Stomach (tissue), 8 donors: ENCODE measurements at regions not wholly inside any gene's neighbourhood (a gene's known extent, or its start where the extent isn't known, plus 50 kb on each side); places are given as distances from the start of the nearest gene placed in this dataset.

Experiments used
- DNase-seq, 2 donors: peaks; one replicate each; pipeline versions ENCODE4 v3.0.0 to v3.0.0-alpha.2; 2013 to 2019
- H3K27ac ChIP-seq, 5 donors: fragments of 200-600 bp in 4 of 5; sonication (generic) in 4 of 5; one replicate each; pipeline ENCODE4 v1.5.1; 2013 to 2019; ENCODE audit warnings: mild to moderate bottlenecking in 1 of 5, moderate library complexity in 1 of 5
- H3K27me3 ChIP-seq, 3 donors: fragments of 200-600 bp; sonication (generic); one replicate each; pipeline ENCODE4 v1.5.1; 2017 to 2019; ENCODE audit warnings: mixed run types in 1 of 3
- H3K36me3 ChIP-seq, 4 donors: fragments of 200-600 bp; sonication (generic); 1 replicate in 3 of 4; 2 replicates in 1 of 4; pipeline ENCODE4 v1.5.1; 2016 to 2019
- H3K4me1 ChIP-seq, 4 donors: fragments of 200-600 bp; sonication (generic); one replicate each; pipeline ENCODE4 v1.5.1; 2016 to 2019
- H3K4me3 ChIP-seq, 4 donors: fragments of 200-600 bp; sonication (generic) in 3 of 4; one replicate each; pipeline ENCODE4 v1.5.1; 2016 to 2019; ENCODE audit warnings: mild to moderate bottlenecking in 1 of 4
- H3K9me3 ChIP-seq, 4 donors: fragments of 200-600 bp; sonication (generic); one replicate each; pipeline ENCODE4 v1.5.1; 2016 to 2019
- EP300 ChIP-seq: sonication (generic); formaldehyde crosslinking; IDR thresholded peaks from one replicate; pipeline ENCODE4 v1.6.1; 2017; ENCODE audit warnings: antibody characterized with exemption
- POLR2A ChIP-seq, 4 donors: fragments of 450-650 bp; IDR thresholded peaks; one replicate each; pipeline ENCODE4 v1.6.1; 2016; ENCODE audit warnings: antibody characterized with exemption in 4 of 4, control low read depth in 2 of 4, mild to moderate bottlenecking in 1 of 4, moderate library complexity in 1 of 4
- POLR2AphosphoS5 ChIP-seq, 3 donors: sonication (generic); formaldehyde crosslinking; IDR thresholded peaks; one replicate each; pipeline ENCODE4 v1.6.1; 2016; ENCODE audit warnings: antibody characterized with exemption in 3 of 3
- WGBS, 5 donors: extraction: QIAGEN DNeasy Blood & Tissue Kit in 3 of 5; methylation state at CpG; one replicate each; pipeline versions ENCODE4 v1.1.5 to v1.1.7; 2013 to 2018; 5-methylcytosine and 5-hydroxymethylcytosine counted together
- intact Hi-C: fragments of 100-400 bp; cut with DNase I; formaldehyde crosslinking; loops from one replicate; pipeline ENCODE4 v1.15.1; 2023; ENCODE audit warnings: low total_unique reads
- TF ChIP-seq, protein P1 (sequence below), 7 experiments: fragments of 450-650 bp in 4 of 7; fragments of 200-600 bp in 3 of 7; sonication (generic) in 3 of 7; IDR thresholded peaks; one replicate each; pipeline ENCODE4 v1.5.1; 2016 to 2019; ENCODE audit warnings: antibody characterized with exemption in 7 of 7, control low read depth in 2 of 7, mild to moderate bottlenecking in 1 of 7
- donor health status: healthy with polysubstance abuse.
- donor health status: Bipolar disorder and iron deficiency.
- donor health status: healthy.

DNA sequence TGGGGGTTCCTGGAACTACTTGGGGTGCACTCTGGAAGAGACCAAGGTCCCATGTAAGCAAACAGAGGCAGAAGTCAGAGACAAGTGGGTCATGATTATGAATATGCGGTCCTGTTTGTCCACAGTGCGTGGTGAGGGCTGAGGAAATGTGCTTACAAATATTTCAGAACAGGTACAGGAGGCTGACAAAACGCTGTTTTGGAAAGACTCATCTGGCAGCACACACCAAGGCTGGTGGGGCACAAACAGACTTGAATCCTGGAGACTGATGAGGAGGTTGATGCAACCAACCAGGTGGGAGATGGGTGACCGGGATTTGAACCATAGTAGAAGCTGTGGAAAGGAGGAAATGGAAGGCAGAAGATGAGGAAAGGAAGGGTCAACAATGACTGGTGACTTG is 83.8 kb downstream of the ADRB2 start:
- no peaks in the 10 kb centered on the region for H3K36me3 ChIP-seq
- 76 to 90% (median 85%) methylated on average over 4 of the region's 4 CpGs for WGBS, 5 donors
- intact Hi-C loops, result no loop called here
- TF ChIP-seq POLR2AphosphoS5 (IDR thresholded peaks at IDR 0.05) (no peak), EP300 (no peak), POLR2A (IDR thresholded peaks at IDR 0.05) (no peak)
- TF ChIP-seq, protein P1, sequence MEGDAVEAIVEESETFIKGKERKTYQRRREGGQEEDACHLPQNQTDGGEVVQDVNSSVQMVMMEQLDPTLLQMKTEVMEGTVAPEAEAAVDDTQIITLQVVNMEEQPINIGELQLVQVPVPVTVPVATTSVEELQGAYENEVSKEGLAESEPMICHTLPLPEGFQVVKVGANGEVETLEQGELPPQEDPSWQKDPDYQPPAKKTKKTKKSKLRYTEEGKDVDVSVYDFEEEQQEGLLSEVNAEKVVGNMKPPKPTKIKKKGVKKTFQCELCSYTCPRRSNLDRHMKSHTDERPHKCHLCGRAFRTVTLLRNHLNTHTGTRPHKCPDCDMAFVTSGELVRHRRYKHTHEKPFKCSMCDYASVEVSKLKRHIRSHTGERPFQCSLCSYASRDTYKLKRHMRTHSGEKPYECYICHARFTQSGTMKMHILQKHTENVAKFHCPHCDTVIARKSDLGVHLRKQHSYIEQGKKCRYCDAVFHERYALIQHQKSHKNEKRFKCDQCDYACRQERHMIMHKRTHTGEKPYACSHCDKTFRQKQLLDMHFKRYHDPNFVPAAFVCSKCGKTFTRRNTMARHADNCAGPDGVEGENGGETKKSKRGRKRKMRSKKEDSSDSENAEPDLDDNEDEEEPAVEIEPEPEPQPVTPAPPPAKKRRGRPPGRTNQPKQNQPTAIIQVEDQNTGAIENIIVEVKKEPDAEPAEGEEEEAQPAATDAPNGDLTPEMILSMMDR (IDR thresholded peaks at IDR 0.05), result no peak
- peaks cover 22 to 69% (median 45%) of the 10 kb centered on the region in 4 donors for H3K4me1 ChIP-seq
- no peaks in the 10 kb centered on the region for H3K27me3 ChIP-seq
- no peak for DNase-seq
- H3K9me3 ChIP-seq, result no peaks in the 10 kb centered on the region
- H3K27ac ChIP-seq, result peak overlapping the region; percentile 9 to 71 (median 46)
- H3K4me3 ChIP-seq, result no peak overlapping the region

DNA sequence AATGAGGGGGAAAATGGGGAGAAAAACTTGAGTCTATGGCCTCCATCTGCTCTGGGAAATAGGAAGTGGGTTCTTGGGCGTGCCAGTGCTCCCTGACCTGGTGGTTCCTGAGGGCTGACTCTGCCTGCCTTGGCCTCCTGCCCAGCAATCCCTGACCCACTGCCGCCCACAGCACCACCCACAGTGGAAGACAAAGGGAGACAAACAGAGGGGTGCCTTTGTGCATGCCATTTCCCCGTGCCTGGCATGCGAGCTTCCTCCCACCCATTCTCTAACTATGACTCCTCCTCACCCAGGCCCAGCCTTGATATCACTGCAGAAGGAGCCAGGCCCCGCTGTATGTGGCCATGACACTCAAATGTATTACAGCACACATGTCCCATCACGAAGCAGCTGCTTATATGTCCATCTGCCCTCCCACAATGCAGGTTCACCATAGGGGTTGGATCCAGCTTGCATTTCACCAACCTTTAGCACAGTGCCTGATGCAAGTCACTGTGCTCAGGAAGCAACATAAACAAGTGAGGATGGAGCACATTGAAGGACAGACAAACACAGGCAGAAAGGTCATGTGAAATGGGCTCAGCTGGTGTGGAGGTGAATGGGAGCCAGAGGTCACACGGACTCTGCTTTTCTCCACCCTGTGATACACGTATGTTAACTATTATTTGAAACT is 84.4 kb downstream of the ADRB2 start:
- no peaks in the 10 kb centered on the region for H3K9me3 ChIP-seq
- H3K4me3 ChIP-seq, result no peak overlapping the region
- peak overlapping the region; percentile 9 to 71 (median 46) for H3K27ac ChIP-seq
- H3K36me3 ChIP-seq, result no peaks in the 10 kb centered on the region
- peaks cover 22 to 73% (median 46%) of the 10 kb centered on the region in 4 donors for H3K4me1 ChIP-seq
- WGBS, 5 donors, result 46 to 73% (median 55%) methylated on average over 7 to 8 of the region's 8 CpGs
- peak; percentile 64 to 79 for DNase-seq
- H3K27me3 ChIP-seq, result no peaks in the 10 kb centered on the region
- TF ChIP-seq EP300 (no peak), POLR2A (IDR thresholded peaks at IDR 0.05) (no peak), POLR2AphosphoS5 (IDR thresholded peaks at IDR 0.05) (peak in 2 of 3 donors; percentile 53 to 70)
- intact Hi-C loops, result no loop called here

DNA sequence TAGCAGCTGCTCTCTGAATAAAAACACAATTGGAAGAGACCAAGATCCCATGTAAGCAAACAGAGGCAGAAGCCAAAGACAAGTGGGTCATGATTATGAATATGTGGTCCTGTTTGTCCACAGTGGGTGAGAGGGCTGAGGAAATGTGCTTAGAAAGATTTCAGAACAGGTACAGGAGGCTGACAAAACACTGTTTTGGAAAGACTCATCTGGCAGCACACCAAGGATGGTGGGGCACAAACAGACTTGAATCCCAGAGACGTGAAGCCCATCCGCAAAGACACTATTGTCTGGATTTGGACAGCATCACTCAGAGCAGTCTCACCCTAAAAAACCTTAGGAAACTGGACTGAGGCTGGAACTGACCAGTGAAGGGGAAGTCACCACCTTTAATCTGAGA is 85.0 kb downstream of the ADRB2 start:
- intact Hi-C loops, result no loop called here
- Histone ChIP-seq H3K36me3 (no peaks in the 10 kb centered on the region), H3K9me3 (no peaks in the 10 kb centered on the region), H3K4me1 (peaks cover 22 to 77% (median 49%) of the 10 kb centered on the region in 4 donors), H3K27me3 (no peaks in the 10 kb centered on the region), H3K4me3 (no peak overlapping the region), H3K27ac (peak overlapping the region in 2 of 5 donors; percentile 39 to 71)
- no peak for DNase-seq
- WGBS, 5 donors, result 74 to 95% (median 92%) methylated on average over 2 of the region's 2 CpGs
- TF ChIP-seq POLR2A (IDR thresholded peaks at IDR 0.05) (no peak), POLR2AphosphoS5 (IDR thresholded peaks at IDR 0.05) (no peak), EP300 (no peak)
- TF ChIP-seq, protein P1 (IDR thresholded peaks at IDR 0.05), result no peak

DNA sequence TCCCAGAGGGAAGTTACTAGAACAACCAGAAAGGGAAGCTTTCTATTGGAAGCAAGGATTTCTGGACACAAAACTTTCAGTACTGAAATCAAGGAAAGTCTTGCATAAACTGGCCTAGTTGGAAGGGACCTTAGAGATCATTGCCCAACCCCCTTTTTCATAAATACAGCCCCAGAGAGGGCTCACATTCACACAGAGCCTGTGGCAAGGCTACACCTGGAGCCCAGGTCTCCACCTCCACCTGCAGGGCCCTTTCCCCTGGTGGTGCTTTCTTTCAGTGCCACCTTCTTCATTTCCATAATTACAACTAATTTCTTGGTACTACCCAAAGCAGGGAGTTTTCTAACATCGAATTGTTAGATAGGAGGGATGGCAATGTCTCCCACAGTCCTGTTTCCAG is 85.7 kb downstream of the ADRB2 start:
- H3K4me1 ChIP-seq, result peaks cover 22 to 85% (median 50%) of the 10 kb centered on the region in 4 donors
- H3K27me3 ChIP-seq, result no peaks in the 10 kb centered on the region
- no peak overlapping the region for H3K4me3 ChIP-seq
- TF ChIP-seq EP300, result no peak
- H3K36me3 ChIP-seq, result no peaks in the 10 kb centered on the region
- DNase-seq, result no peak
- WGBS, 5 donors, result 56 to 79% (median 72%) methylated on average over 1 of the region's 1 CpG
- peak overlapping the region in 3 of 5 donors; percentile 2 to 81 (median 39) for H3K27ac ChIP-seq
- intact Hi-C loops, result no loop called here
- H3K9me3 ChIP-seq, result no peaks in the 10 kb centered on the region

DNA sequence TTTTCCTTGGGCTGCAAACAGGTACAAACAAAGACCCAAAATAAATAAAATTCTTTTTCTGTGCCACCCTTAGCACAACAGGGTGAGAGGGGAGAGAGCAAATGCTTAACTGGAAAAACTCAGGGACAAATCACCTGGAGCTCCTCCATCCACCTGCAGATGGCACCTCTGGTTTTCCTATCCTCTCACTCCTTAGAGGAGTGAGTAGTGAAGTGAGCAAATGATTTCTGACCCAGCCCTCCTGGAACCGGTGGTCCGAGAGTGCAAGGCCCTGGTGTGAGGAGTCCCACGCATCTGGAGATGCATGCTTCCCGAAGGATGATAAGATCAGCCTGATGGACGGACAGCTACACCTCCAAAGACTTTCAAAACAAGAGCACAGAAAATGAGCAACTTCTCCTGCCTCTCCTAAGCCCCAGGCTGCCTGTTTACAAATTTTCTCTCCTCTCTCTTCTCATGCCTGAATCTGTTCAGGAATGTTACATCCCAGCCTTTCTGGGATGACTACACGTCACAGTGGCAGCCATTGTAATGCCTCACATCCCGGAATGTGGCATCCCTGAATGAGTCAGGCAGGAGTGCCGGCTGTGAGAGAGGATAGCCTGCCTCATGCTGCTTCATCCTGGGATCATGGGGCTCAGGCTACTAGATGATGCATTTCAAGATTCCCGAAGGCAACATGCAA is 86.4 kb downstream of the ADRB2 start:
- intact Hi-C loops, result no loop called here

More for the DNA sequence above, 86.4 kb downstream of the ADRB2 start:
- TF ChIP-seq EP300 (no peak), POLR2A (IDR thresholded peaks at IDR 0.05) (no peak), POLR2AphosphoS5 (IDR thresholded peaks at IDR 0.05) (no peak)
- TF ChIP-seq, protein P1 (IDR thresholded peaks at IDR 0.05), result peak in 1 of 7 experiments; percentile 29
- H3K4me3 ChIP-seq, result no peak overlapping the region
- H3K27me3 ChIP-seq, result no peaks in the 10 kb centered on the region
- DNase-seq, result peak in 1 of 2 donors; percentile 43
- no peaks in the 10 kb centered on the region for H3K36me3 ChIP-seq
- peaks cover 22 to 89% (median 50%) of the 10 kb centered on the region in 4 donors for H3K4me1 ChIP-seq
- 56 to 72% (median 68%) methylated on average over 9 of the region's 9 CpGs for WGBS, 5 donors
- H3K9me3 ChIP-seq, result no peaks in the 10 kb centered on the region
- H3K27ac ChIP-seq, result peak overlapping the region in 3 of 5 donors; percentile 58 to 81 (median 62)
